HG03520 (cell line): ENCODE measurements at regions not wholly inside any gene's neighbourhood (a gene's known extent, or its start where the extent isn't known, plus 50 kb on each side); places are given as distances from the start of the nearest gene placed in this dataset.
"Not testable (repeated sequence)": the region's sequence is repeated elsewhere in the genome, so short reads cannot be mapped to it uniquely, and the experiment has no call there.

ENCODE experiments used
- ATAC-seq: cut with Tn5 transposase; IDR thresholded peaks from one replicate; pipeline ENCODE4 v1.9.1; 2021; ENCODE audit warnings: mild to moderate bottlenecking, moderate library complexity; ENCODE audit not compliant: unreplicated experiment

GRCh38 chr1:233473549-233474204 lies 140.2 kb upstream of the KCNK1 start:
- no peak for ATAC-seq

DNA sequence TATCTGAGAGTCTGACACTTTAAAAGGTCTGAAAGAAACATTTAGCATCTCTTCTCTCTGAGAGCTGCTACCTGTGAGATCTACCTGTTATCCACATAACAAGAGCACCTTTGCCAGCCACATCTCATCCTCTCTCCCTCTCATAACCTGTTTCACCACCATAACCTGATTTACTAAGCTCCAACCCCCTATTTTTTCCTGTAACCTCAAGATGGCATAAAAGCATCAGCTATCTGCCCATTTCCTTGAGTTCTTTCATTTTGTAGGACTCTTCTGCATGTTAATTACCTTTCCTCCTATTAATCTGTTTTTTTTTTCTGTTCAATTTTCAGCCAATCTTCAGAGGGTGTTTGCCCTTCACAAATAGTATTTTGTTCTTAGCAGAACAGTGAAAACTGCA lies 136.5 kb upstream of the KCNK1 start:
- ATAC-seq: no peak

GRCh38 chr1:233478611-233479010 lies 135.3 kb upstream of the KCNK1 start:
- ATAC-seq: no peak

GRCh38 chr1:233479110-233479890 lies 134.6 kb upstream of the KCNK1 start:
- ATAC-seq: no peak

DNA sequence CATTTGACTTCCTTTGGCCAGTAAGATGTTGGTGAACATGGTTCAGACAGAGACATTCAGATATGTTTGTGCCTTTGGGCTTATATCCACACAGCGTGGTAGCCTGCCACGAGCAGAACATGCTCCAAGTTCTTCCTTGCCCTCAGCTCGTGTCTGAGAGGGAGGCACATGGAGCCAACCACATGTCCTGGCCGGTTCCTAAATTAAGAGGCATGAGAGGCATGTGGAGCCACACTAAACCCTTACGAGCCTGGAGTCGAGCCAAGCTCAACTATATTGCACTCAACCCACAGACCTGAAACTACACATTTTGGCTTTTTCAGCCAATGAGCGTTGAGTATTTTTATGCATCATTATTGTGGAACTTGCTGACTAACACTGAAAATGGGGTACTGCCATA lies 133.7 kb upstream of the KCNK1 start:
- no peak for ATAC-seq

GRCh38 chr1:233482388-233482787 lies 131.5 kb upstream of the KCNK1 start:
- ATAC-seq: no peak

DNA sequence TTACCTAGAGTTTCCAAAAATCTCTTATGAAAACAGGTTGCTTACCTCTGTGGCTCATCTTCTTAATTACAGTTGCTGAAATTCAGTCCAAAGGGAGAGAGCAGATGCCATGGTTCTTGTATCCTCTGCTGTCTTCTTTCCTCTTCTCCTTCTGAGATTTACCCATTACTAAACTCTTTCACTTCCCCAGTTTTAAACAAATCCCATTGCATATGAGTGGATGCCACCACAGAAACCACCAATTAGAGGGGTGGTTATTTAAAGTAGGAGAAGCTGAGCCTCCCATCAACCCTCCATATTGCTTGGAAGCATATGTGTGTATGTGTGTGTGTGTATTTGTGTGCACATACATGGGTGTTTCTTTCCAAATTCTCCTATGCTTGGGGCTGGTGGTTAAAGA lies 128.5 kb upstream of the KCNK1 start:
- no peak for ATAC-seq

- ATAC-seq: no peak
Observed at GRCh38 chr1:233485809-233486398, 128.0 kb upstream of the KCNK1 start.

- peak; percentile 47 for ATAC-seq
Observed at GRCh38 chr1:233487408-233487807, 126.5 kb upstream of the KCNK1 start.

GRCh38 chr1:233489411-233489810 lies 124.5 kb upstream of the KCNK1 start:
- ATAC-seq: no peak

DNA sequence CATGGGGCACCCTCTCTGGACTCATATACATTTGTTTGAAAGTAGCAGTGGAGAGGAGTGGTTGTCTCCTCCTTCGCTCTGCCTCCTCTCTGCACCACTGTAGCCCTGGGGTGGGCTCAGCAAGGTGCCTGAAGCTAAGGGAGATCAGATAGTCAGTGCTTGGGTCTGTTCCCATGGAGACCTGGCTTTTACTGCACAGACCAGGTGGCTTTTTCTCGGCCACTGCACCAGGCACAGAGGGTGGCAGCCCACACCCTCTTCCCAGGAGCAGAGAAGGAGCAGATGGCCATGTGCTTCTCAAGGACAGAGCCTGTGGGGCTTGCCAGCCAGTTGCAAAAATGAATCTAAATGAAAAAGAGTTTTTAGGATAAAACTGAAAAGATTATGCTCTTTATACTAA lies 123.4 kb upstream of the KCNK1 start:
- ATAC-seq: no peak

DNA sequence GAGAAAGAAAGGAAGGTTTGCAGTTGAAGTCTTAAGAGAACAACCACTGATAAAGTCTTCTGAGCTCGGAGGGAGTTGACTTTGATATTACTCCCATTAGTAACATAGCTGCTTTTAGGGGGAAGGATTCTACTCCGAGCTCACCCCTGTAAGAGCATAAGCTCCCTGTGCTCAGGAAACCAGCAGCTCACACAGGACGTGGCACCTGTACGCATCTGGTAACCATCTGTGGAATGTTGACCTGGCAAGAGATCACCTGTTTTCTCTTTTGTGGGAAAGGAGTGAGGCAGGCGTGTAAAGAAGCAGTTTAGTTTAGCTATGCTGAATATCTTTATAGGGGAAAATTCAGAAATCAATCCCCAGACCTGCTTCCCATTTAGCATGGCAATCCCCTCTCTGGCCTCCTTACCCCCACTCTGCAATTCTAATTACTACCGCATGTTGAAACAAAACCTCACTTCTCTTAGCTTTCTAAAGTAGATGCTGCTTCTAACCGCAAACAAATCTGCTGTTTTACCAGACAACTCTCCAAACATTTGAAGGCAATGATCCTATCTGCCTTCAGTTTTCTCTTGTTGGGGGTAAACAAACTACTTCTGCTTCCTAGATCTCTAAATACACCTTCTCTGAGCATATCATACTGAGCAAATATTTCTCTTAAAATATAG lies 121.8 kb upstream of the KCNK1 start:
- ATAC-seq: no peak

DNA sequence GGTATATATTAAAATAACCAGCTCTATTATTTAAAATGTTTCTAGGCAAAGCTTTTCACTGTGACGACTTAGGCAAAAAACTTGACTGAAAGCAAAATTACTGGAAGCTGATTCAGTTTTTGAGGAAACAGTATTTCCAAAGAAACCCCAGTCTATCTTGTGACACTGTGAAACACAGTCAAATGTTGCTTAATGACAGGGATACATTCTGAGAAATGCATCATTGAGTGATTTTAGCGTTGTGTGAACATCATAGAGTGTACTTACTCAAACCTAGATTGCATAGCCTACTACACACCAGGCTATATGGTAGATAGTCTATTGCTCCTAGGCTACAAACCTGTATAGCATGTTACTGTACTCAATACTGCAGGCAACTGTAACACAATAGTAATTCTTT lies 116.9 kb upstream of the KCNK1 start:
- no peak for ATAC-seq

DNA sequence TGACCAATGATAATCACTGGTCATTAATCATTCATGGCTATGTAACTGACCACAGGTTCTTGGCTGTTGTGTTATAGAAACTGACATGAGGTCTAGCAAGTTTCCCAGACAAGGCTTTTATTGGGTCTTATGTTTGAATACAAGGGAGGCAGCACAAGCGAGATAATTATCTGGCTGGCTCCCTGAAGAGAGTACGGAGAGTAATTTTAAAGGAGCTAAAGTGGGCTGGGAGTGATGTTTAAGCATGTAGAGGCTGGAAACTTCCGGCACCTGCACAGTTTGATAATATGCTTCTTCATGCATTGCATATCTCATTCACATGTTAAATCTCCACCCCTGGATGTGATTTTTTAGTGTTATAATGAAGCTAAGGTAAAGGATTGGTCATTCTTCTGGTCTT lies 116.2 kb upstream of the KCNK1 start:
- ATAC-seq: no peak

GRCh38 chr1:233500106-233500505 lies 113.8 kb upstream of the KCNK1 start:
- ATAC-seq: no peak

DNA sequence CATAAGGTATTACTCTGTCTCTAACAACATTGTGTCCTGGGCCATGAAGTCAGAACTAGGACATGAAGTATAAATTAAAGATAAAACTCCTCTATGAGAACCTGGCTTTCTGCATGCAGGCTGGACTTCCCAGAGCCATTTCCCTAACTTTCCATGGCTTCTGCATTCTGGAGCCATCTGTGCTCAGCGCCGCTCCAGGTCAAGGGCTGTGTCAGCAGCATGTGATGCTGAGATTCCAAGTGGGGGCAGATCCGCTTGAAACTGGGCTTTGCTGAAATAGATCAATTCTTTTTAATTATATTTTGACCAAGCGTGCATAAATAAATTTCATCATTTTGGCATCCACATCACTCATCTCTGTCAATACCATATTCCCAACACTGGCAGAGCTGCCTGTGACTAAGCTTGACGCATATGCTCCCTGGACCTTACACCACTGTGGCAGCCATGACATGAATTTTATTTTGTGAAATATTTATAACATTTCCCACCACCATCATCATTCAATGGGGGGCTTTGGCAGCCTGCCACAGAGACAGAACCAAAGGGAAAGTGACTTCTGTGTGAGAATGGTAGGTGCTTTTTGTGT lies 110.4 kb upstream of the KCNK1 start:
- ATAC-seq: no peak

GRCh38 chr1:233505130-233505529 lies 108.8 kb upstream of the KCNK1 start:
- no peak for ATAC-seq

GRCh38 chr1:233505889-233506288 lies 108.0 kb upstream of the KCNK1 start:
- ATAC-seq: not testable (repeated sequence)

- no peak for ATAC-seq
Observed at GRCh38 chr1:233509526-233509925, 104.4 kb upstream of the KCNK1 start.

DNA sequence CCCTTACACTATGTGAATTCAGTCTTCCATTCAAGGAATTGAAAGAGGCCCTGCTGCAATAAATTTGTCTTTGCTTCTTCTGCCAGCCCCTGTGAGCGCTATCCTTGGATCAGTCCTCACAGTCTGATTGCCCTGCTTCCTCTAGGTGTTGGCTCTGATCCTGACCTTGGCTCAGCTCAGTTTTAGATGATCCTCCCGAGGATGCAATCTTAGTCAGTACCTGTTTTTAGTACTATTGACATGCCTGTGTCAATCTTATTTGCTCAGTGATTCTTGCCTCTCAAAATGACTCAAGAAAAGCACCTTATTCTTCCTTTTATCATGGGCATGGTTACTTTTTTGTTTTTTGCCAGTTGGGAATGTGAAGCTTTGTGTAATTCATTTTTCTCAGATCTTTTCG lies 101.4 kb upstream of the KCNK1 start:
- ATAC-seq: no peak

GRCh38 chr1:233513431-233513830 lies 100.5 kb upstream of the KCNK1 start:
- ATAC-seq: no peak
